GM12865 (cell line): ENCODE measurements at regions not wholly inside any gene's neighbourhood (a gene's known extent, or its start where the extent isn't known, plus 50 kb on each side); places are given as distances from the start of the nearest gene placed in this dataset.

ENCODE experiments used
- DNase-seq: peaks from one replicate; pipeline ENCODE4 v3.0.0; 2010; ENCODE audit warnings: low read depth
- H3K4me3 ChIP-seq: 2 replicates; pipeline ENCODE4 v1.5.1; 2011; ENCODE audit warnings: mild to moderate bottlenecking, low read depth, low read length, control low read depth
- TF ChIP-seq, protein P1 (sequence below): IDR thresholded peaks from 2 replicates; pipeline ENCODE4 v1.5.1; 2011; ENCODE audit warnings: low read length, control low read depth, low read depth, inconsistent platforms; ENCODE audit not compliant: insufficient read depth; ENCODE audit errors: missing control alignments

DNA sequence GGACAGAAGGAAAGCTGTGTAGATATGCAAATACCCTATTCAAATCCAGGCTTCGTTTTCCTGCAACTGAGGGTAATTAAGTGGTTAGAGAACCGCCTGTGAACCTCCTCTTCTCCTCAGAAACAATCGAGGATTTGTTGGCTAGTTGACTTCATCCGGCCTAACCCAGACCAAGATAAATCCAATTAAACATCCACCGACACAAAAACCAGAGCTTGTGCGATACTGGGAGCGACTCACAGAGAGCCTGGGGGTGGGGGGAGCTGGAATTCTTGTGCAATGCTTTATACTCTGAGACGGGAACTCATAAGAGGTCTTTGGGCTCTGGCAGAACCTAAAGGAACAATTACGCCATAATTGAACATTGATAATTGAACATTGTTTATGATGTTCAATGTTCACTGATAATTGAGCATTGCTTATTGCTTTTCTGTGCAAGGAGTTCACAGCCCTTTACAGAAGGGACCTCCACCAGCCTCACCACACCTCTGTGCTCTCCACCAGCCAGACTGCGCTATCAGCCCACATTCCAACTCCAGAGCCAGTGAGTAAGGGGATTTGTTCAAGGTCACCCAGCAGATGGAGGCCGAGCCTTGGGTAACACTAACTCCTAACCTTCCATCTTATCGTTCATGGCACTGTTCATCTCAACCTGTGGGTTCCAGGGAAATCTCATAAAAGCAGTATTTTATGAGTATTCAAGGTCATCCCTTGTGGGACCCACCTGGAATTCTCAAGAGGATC lies 429.6 kb upstream of the JARID2 start:
- TF ChIP-seq, protein P1, sequence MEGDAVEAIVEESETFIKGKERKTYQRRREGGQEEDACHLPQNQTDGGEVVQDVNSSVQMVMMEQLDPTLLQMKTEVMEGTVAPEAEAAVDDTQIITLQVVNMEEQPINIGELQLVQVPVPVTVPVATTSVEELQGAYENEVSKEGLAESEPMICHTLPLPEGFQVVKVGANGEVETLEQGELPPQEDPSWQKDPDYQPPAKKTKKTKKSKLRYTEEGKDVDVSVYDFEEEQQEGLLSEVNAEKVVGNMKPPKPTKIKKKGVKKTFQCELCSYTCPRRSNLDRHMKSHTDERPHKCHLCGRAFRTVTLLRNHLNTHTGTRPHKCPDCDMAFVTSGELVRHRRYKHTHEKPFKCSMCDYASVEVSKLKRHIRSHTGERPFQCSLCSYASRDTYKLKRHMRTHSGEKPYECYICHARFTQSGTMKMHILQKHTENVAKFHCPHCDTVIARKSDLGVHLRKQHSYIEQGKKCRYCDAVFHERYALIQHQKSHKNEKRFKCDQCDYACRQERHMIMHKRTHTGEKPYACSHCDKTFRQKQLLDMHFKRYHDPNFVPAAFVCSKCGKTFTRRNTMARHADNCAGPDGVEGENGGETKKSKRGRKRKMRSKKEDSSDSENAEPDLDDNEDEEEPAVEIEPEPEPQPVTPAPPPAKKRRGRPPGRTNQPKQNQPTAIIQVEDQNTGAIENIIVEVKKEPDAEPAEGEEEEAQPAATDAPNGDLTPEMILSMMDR, result no peak
- DNase-seq, result no peak

DNA sequence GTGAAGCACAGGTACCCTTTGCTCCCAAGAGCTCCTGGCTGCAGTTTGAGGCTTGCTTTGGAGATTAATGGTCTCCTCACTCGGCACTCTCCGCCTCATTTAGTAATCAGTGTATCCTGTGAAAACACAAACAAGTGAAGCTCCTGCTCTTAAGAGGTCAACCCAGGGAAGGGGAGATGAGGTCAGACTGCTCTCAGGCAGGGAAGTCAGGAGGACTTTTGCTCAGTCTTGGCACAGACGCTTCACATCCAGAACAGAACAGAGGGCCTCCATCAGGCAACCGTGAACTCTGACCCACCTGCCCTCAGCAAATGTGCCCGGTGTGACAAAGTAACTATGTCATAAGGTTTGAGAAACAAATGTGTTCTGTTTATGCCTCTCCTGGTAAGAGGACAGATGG lies 428.8 kb upstream of the JARID2 start:
- TF ChIP-seq, protein P1, result no peak
- DNase-seq, result no peak
- H3K4me3 ChIP-seq, result no peak overlapping the region

More for the DNA sequence above, 429.6 kb upstream of the JARID2 start:
- H3K4me3 ChIP-seq, result no peak overlapping the region

DNA sequence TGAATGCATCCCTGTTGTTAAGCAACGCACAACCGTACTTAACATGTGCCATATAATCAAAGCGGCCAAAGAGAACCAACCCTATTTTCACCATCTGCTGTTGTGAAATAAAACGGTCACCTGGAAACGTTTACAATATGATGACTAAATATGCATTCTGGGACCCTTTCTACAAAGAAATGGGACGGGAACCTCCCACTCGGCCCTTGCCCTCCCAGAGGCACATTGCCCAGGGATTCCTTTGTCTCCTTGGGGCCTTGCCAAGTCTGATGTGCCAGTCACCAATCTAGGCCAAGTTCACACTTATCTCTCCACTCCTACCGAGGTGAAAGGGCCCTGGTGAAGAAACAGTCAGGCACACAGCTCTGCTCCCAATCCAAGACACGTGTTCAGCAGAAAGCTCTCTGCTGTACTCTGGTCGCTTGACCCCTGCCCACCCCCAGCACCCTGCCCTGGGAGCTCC lies 427.4 kb upstream of the JARID2 start:
- TF ChIP-seq, protein P1, result no peak
- no peak for DNase-seq
- no peak overlapping the region for H3K4me3 ChIP-seq

DNA sequence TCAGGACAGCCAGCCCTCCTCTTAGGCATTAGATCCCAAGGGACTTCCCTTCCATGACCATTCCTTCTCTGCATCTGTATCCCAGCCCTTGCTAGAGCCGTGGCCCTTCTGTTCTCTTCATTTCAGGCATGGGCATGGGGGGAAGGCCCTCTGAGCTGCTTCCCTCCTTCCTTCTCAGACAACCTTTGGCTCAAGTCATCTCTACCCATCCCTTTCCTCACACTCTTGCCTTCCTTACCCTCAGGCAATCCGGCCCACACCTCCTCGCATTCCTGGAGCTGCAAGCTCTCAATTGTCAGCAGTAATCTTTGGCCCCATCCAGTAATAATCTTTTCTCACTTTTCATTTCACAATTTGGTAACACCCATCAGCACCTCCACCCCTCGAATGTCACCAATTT lies 426.9 kb upstream of the JARID2 start:
- no peak overlapping the region for H3K4me3 ChIP-seq
- no peak for DNase-seq
- TF ChIP-seq, protein P1, result no peak

DNA sequence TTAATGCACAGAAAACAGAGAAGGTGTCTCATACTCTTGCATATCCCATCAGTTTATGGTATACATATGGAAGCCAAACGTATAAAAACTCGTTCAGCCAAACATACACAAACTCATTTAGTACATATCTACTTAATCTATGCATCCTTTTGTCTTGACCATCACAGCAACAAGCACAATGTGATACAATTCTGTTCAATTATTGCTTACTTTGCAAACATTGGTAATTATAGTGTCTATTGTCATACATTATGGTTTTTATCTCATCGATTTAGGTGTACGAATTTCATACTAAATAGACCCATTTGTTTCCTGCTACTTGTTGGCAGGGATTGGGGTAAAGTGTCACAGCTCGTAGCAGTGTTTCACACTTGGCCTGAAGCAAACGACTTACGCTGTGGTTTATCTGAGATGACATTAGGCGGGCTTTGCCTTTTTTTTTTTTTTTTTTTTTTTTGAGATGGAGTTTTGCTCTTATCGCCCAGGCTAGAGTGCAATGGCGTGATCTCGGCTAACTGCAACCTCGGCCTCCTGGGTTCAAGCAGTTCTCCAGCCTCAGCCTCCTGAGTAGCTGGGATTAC lies 425.9 kb upstream of the JARID2 start:
- TF ChIP-seq, protein P1, result no peak
- no peak for DNase-seq
- no peak overlapping the region for H3K4me3 ChIP-seq

DNA sequence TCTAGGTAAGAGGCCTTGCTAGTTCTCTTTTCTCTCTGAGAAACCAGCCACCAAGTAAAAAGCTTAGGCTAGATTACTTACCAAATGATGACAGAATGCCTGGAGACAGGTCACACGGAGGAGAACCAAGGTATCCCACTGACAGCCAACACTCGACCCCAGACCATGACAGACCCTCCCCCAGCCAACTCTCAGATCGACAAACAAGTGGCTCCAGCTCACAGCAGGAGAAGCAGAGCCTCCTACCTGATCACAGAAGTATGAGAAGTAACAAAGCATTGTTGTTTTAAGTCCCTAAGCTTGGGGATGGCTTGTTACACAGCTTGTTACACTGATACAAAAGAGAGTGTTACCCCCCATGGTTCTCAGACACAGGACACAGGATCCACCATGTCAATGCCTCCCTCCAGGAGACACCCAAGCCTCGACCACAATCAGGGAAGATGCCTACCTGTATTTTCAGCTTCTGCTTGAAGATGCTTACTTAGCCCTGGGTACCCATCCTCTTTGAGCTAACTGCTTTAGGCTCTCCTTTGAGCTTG lies 423.8 kb upstream of the JARID2 start:
- TF ChIP-seq, protein P1, result no peak
- no peak for DNase-seq
- H3K4me3 ChIP-seq, result no peak overlapping the region
